Skeletal muscle satellite cell (primary cell): ENCODE measurements at regions not wholly inside any gene's neighbourhood (a gene's known extent, or its start where the extent isn't known, plus 50 kb on each side); places are given as distances from the start of the nearest gene placed in this dataset.
"Not testable (repeated sequence)": the region's sequence is repeated elsewhere in the genome, so short reads cannot be mapped to it uniquely, and the experiment has no call there.

ENCODE experiments used
- H3K27me3 ChIP-seq: 2 replicates; pipeline ENCODE4 v1.7.0; 2013; ENCODE audit warnings: low read length; ENCODE audit not compliant: control insufficient read depth, insufficient read depth
- H3K36me3 ChIP-seq: 2 replicates; pipeline ENCODE4 v1.7.0; 2013; ENCODE audit warnings: mild to moderate bottlenecking, control low read depth, low read length; ENCODE audit not compliant: insufficient read depth
- H3K4me1 ChIP-seq: 2 replicates; pipeline ENCODE4 v1.7.0; 2013; ENCODE audit warnings: low read length; ENCODE audit not compliant: control insufficient read depth, insufficient read depth
- H3K4me2 ChIP-seq: 2 replicates; pipeline ENCODE4 v1.7.0; 2013; ENCODE audit warnings: mild to moderate bottlenecking, low read length
- H3K4me3 ChIP-seq: 2 replicates; pipeline ENCODE4 v1.7.0; 2013; ENCODE audit warnings: low read length
- H3K9ac ChIP-seq: 2 replicates; pipeline ENCODE4 v1.7.0; 2013; ENCODE audit warnings: mild to moderate bottlenecking, low read depth, low read length, moderate library complexity
- H3K9me3 ChIP-seq: replicated peaks from 2 replicates; pipeline ENCODE4 v1.7.0; 2013; ENCODE audit warnings: mild to moderate bottlenecking, control low read depth, low read length

DNA sequence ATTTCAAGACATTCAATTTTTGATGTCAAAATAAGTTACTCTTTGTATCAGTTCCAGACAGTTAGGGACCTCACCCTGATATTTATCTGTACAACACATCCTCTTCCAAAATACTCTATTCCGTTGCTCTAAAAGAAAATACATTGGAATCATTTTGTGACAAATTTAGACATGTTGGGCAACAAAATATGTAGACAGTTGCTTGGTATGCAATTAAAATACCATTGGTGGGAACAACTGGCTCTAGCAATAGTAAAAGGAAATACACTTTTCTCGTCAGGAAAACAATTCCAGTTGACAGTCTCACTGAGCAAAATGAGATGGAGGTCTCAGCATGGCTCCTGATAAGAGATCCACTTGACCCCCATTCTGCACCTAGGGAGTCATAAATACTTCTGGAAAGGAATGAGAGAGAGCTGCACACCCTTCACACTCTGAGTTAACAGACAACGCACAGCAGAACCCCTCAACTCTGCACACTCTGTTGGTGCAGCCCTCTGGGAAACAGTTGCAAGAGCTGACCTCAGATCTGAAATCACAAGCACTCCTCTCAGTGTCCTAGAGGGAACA lies 171.3 kb upstream of the NT5E start:
- Histone ChIP-seq H3K36me3 (no peaks in the 10 kb centered on the region), H3K4me2 (no peak overlapping the region), H3K27me3 (peaks cover 3% of the 10 kb centered on the region), H3K4me1 (no peaks in the 10 kb centered on the region), H3K9ac (no peak overlapping the region), H3K4me3 (no peak overlapping the region), H3K9me3 (no peaks in the 10 kb centered on the region)

DNA sequence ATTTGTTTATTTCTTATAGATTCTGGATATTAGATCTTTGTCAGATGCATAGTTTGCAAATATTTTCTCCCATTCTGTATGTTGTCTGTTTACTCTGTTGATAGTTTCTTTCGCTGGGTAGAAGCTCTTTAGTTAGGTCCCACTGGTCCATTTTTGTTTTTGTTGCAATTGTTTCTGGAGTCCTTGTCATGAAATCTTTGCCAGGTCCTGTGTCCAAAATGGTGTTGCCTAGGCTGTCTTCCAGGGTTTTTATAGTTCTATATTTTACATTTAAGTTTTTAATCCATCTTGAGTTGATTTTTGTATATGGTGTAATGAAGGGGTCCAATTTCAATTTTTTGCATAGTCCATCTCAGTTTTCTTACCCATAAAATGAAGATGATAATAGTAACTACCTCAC lies 173.9 kb upstream of the NT5E start:
- not testable (repeated sequence) for H3K27me3 ChIP-seq, H3K4me3 ChIP-seq, H3K36me3 ChIP-seq, H3K4me2 ChIP-seq, H3K9ac ChIP-seq, H3K9me3 ChIP-seq, H3K4me1 ChIP-seq

DNA sequence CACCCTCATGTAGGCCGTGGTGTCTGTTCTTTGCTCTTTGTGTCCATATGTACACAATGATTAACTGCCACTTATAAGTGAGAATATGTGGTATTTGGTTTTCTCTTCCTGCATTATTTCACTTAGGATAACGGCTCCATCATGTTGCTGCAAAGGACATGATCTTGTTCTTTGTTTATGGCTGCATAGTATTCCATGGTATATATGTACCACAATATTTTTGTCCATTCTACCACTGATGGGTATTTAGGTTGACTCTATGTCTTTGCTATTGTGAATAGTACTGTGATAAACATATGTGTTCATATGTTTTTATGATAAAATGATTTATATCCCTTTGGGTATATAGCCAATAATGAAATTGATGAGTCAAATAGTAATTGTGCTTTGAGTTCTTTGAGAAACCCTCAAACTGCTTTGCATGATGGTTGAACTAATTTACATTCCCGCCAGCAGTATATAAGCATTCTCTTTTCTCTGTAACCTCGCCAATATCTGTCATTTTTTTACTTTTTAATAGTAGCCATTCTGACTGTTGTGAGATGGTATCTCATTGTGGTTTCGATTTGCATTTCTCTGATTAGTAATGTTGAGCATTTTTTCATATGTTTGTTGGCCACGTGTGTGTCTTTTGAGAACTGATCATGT lies 174.4 kb upstream of the NT5E start:
- Histone ChIP-seq H3K4me1 (no peaks in the 10 kb centered on the region), H3K36me3 (no peaks in the 10 kb centered on the region), H3K27me3 (peaks cover 6% of the 10 kb centered on the region), H3K4me2 (no peak overlapping the region), H3K9ac (no peak overlapping the region), H3K4me3 (no peak overlapping the region), H3K9me3 (no peaks in the 10 kb centered on the region)

DNA sequence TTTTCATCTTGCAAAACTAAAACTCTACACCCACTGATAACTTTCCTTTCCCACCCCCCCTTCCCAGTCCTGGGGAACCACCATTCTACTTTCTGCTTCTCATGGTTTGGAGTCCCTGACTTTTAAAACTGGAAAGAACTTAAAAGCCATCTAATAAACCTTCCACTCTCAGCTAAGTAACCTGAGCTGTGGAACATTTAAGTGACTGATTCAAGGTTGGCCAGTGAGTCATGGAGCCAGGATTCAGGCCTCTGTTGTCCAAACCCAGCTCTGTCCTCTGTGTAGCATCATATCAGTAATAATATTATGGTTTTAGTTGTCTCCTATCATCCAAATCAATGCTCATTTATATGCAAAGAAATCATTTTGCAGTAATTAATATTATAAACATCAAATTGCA lies 176.0 kb upstream of the NT5E start:
- H3K9me3 ChIP-seq, result no peaks in the 10 kb centered on the region
- H3K9ac ChIP-seq, result no peak overlapping the region
- H3K27me3 ChIP-seq, result peaks cover 9% of the 10 kb centered on the region
- no peak overlapping the region for H3K4me2 ChIP-seq
- H3K36me3 ChIP-seq, result no peaks in the 10 kb centered on the region
- no peaks in the 10 kb centered on the region for H3K4me1 ChIP-seq
- H3K4me3 ChIP-seq, result no peak overlapping the region

DNA sequence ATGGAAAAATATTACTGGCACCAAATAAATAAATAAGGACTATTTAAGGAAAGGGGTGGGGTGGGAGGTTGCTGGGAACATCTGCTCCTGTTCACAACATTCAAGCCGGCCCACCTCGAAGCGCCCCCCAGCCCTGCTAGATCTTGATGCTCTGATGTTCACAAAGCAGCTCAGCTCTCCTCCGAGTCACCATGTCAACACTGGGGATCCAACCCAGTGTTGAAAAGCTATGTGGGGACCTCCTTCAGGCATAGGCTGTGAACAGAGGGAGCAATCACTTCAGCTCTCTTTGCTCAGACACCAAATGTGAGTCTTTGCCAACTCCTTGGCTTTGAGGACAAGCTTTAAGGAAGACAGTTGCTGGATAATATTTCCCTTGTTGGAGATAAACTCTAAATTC lies 176.8 kb upstream of the NT5E start:
- no peak overlapping the region for H3K4me2 ChIP-seq
- peaks cover 8% of the 10 kb centered on the region for H3K27me3 ChIP-seq
- no peaks in the 10 kb centered on the region for H3K36me3 ChIP-seq
- H3K4me3 ChIP-seq, result no peak overlapping the region
- no peak overlapping the region for H3K9ac ChIP-seq
- no peaks in the 10 kb centered on the region for H3K9me3 ChIP-seq
- no peaks in the 10 kb centered on the region for H3K4me1 ChIP-seq

DNA sequence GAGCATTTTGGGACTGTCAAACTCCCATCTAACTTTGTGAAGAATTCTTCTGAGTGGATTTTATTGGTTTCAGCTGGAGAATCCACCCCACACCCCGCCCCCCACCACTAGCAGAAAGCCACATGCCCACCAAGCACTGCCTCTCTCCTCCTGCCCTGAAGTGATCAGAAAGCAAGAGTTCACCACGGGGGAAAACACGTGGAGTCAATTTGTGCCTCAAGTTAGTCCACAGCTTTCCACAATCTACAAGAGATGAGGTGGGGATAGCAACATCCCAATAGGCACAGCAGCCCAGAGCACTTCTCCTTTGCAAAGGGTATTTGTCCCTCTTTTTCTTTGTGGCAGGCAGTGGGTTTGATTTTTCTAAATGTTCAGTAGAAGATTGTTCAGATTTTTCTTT lies 177.3 kb upstream of the NT5E start:
- Histone ChIP-seq H3K4me1 (no peaks in the 10 kb centered on the region), H3K9ac (no peak overlapping the region), H3K27me3 (peaks cover 8% of the 10 kb centered on the region), H3K9me3 (no peaks in the 10 kb centered on the region), H3K4me3 (no peak overlapping the region), H3K4me2 (no peak overlapping the region), H3K36me3 (no peaks in the 10 kb centered on the region)

DNA sequence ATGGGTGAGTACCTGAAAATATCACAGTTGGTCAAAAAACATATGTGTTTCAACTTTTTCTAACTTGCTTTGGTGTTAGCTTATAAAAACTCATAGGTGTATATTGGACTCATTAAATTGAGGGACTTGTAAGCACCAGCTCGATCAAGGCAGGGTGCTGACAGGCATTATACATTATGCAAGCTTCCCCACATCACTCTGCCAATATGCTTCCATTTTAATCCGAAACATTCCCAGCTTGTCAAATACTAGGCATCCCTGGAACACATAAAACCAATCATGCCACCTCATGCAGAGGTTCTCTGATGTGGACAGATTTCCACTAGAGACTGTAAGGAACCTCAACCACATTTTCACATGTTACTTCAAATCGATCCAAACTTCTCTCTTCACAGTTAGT lies 187.3 kb upstream of the NT5E start:
- Histone ChIP-seq H3K36me3 (no peaks in the 10 kb centered on the region), H3K4me2 (no peak overlapping the region), H3K9me3 (no peaks in the 10 kb centered on the region), H3K27me3 (peaks cover 8% of the 10 kb centered on the region), H3K4me1 (no peaks in the 10 kb centered on the region), H3K4me3 (no peak overlapping the region), H3K9ac (no peak overlapping the region)

DNA sequence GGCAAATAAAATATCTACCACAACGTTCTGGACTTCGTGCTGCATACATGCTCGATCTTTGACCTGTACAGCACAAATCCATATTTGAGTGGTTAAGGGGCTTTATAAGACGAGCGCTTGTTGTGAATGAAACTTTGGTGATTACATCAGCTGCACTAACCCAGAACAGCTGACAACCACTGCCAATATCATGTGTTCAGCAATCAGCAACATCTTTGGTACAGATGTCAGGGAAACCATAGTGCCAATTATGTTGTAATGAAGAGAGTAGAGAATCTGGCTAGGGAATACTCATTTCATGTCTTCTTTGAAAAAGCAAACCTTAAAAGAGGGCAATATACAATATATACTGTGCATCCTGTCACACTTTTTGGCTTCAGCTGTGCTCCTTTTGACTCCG lies 188.6 kb upstream of the NT5E start:
- Histone ChIP-seq H3K9ac (no peak overlapping the region), H3K9me3 (no peaks in the 10 kb centered on the region), H3K4me3 (no peak overlapping the region), H3K27me3 (peaks cover 8% of the 10 kb centered on the region), H3K36me3 (no peaks in the 10 kb centered on the region), H3K4me1 (no peaks in the 10 kb centered on the region), H3K4me2 (no peak overlapping the region)

DNA sequence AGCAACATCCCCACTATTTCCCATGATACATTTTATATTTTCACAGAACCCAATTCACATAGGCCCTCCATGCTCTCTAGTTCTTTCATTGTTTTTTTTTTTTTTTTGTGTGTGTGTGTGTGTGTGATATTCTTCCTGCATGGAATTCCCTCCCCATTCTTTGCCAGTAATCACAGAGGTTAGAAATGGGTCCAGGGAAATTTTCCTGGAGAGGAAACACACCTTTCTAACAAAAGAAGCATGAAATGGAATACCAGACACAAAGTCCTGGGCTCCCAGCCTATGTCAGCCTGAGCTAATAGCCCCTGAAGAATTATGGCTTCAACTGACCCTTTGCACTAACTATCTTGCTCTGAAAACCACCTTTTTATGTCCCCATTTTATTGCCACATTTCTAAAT lies 194.2 kb upstream of the NT5E start:
- Histone ChIP-seq H3K4me3 (no peak overlapping the region), H3K4me2 (no peak overlapping the region), H3K27me3 (peaks cover 13% of the 10 kb centered on the region), H3K36me3 (no peaks in the 10 kb centered on the region), H3K4me1 (no peaks in the 10 kb centered on the region), H3K9ac (no peak overlapping the region), H3K9me3 (no peaks in the 10 kb centered on the region)

DNA sequence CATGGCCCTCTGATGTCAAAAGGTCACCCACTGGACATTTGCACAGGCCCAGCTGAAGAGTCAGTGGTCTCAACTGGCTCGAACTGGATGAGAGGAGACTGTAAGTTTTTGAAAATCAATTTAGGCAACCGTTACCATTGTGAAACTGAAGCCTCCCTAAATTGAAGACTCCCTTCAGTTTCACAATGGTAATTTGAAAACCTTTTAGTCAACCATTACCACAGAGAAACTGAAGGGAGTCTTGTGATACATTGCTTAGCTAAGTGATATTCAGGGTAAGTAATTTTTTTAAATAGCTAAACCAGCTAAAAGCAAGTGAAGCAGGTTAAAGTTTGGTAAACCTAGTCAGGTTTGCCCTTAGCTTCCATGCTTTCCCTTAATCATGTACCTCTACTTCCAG lies 197.3 kb upstream of the NT5E start:
- Histone ChIP-seq H3K36me3 (no peaks in the 10 kb centered on the region), H3K4me3 (no peak overlapping the region), H3K4me1 (no peaks in the 10 kb centered on the region), H3K9me3 (no peaks in the 10 kb centered on the region), H3K4me2 (no peak overlapping the region), H3K9ac (no peak overlapping the region), H3K27me3 (peaks cover 13% of the 10 kb centered on the region)

DNA sequence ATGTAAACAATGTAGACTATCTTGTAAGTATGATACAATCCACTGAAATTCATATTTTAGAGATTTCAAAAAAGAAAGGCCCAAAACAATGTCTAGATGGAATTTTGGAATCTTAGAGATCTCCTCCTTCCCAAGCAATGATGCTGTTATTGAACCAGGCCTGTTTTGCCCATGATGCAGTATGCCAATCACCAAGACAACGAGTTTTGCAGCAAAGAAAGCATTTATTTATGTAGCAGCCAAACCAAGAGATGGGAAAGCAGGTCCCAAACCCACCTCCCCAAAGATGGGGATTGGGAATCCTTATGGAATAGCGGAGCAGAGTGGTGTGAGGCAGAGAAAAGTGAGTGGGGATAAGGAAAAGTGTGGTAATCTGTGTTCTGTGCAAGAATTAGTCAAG lies 197.8 kb upstream of the NT5E start:
- no peak overlapping the region for H3K9ac ChIP-seq
- H3K36me3 ChIP-seq, result no peaks in the 10 kb centered on the region

DNA sequence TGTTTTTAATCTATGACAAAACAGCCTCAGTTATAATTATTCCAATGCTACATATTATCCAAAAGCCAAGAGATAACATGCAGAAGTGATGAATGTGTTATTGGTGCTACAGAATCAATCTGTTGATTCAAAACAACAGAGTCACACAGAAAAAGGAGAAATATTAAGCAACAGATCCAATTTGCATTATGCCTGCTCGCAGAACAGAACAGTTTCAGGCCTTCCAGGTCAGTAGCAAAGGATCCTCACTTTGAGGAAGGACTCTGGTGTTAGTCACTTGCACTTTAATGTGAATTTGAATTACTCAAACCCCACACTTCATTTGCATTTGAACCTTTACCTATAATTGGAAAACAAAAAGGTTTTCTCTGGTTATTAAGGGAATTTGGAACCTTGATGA lies 198.6 kb upstream of the NT5E start:
- H3K36me3 ChIP-seq, result no peaks in the 10 kb centered on the region
- H3K9ac ChIP-seq, result no peak overlapping the region
- no peak overlapping the region for H3K4me3 ChIP-seq
- no peaks in the 10 kb centered on the region for H3K4me1 ChIP-seq
- H3K9me3 ChIP-seq, result no peaks in the 10 kb centered on the region
- peaks cover 13% of the 10 kb centered on the region for H3K27me3 ChIP-seq
- no peak overlapping the region for H3K4me2 ChIP-seq

More for the DNA sequence above, 197.8 kb upstream of the NT5E start:
- H3K4me2 ChIP-seq, result no peak overlapping the region
- no peaks in the 10 kb centered on the region for H3K9me3 ChIP-seq
- H3K4me1 ChIP-seq, result no peaks in the 10 kb centered on the region
- H3K4me3 ChIP-seq, result no peak overlapping the region
- peaks cover 13% of the 10 kb centered on the region for H3K27me3 ChIP-seq
